ENCODE measurements at regions not wholly inside any gene's neighbourhood (a gene's known extent, or its start where the extent isn't known, plus 50 kb on each side); places are given as distances from the start of the nearest gene placed in this dataset.

DNA sequence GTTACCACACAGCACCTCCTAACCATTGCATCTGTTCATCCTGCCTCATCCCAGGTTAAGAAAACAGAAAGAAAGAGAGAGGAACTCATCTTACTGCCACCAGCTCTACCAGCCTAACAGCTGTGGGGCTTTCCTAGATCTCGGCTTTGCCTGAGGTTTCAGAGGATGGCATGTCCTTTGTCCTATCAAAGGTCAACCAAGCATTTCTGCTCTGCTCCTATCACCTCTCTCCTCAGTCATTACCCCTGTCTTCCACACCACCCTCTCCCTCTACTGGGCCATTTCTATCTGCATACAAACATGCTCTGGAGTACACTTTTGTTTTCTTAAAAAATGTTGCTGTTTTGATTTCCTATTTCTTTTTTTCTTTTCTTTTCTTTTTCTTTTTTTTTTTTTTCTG is 393.3 kb downstream of the IRS2 start:
- TF ChIP-seq, protein P1, sequence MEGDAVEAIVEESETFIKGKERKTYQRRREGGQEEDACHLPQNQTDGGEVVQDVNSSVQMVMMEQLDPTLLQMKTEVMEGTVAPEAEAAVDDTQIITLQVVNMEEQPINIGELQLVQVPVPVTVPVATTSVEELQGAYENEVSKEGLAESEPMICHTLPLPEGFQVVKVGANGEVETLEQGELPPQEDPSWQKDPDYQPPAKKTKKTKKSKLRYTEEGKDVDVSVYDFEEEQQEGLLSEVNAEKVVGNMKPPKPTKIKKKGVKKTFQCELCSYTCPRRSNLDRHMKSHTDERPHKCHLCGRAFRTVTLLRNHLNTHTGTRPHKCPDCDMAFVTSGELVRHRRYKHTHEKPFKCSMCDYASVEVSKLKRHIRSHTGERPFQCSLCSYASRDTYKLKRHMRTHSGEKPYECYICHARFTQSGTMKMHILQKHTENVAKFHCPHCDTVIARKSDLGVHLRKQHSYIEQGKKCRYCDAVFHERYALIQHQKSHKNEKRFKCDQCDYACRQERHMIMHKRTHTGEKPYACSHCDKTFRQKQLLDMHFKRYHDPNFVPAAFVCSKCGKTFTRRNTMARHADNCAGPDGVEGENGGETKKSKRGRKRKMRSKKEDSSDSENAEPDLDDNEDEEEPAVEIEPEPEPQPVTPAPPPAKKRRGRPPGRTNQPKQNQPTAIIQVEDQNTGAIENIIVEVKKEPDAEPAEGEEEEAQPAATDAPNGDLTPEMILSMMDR (IDR thresholded peaks at IDR 0.05; ENCODE audit: borderline replicate concordance, extremely low read depth, low read length, poor library complexity, severe bottlenecking), result no peak
- no peak for TF ChIP-seq EZH2 (IDR thresholded peaks at IDR 0.05; ENCODE audit: borderline replicate concordance, low read depth, low read length, severe bottlenecking)

All from DND-41 (cell line).